GM10266 (cell line): ENCODE measurements at regions not wholly inside any gene's neighbourhood (a gene's known extent, or its start where the extent isn't known, plus 50 kb on each side); places are given as distances from the start of the nearest gene placed in this dataset.
A peak's percentile ranks its signal among the peaks of the same experiment; 100 is the strongest.

ENCODE experiments used
- DNase-seq: peaks from one replicate; pipeline ENCODE4 v3.0.0; 2012; ENCODE audit errors: extremely low spot score
- CTCF ChIP-seq: IDR thresholded peaks from 2 replicates; pipeline ENCODE4 v1.5.1; 2012; ENCODE audit warnings: mild to moderate bottlenecking, low read depth; ENCODE audit not compliant: control insufficient read depth, insufficient read depth; ENCODE audit errors: missing control alignments

DNA sequence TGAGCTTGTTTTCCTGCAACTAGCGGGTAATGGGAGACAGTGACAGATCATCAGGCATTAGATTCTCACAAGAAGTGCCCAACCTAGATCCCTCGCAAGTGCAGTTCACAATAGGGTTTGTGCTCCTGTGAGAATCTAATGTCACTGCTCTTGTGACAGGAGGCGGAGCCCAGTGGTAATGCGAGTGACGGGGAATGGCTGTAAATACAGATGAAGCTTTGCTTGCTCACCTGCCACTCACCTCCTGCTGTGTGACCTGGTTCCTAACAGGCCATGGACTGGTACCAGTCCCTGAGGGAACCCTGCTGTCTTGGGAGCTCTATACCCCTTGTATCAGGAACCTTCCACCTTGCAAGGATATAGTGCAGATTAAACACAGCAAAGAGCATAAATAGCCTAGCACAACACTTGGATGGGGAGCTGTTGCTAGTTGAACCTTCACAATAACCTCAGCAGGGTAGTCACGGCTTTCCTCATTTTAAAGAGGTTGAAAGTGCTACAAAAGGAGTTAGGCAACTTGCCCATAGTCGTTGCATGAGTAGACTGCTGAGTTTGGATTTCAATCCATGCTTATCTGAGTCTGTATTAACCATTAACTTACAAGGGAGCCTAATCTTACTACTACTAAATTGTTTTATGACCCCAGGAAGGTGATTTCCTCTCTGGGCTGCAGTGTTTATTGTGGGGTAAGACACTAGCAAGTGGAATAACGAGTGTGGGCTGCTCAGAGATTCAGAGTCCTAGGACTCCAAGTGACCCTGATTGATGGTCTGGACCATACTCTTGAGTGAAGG, 156.6 kb upstream of the ZFHX3 start:
- DNase-seq: no peak
- TF ChIP-seq CTCF: no peak

DNA sequence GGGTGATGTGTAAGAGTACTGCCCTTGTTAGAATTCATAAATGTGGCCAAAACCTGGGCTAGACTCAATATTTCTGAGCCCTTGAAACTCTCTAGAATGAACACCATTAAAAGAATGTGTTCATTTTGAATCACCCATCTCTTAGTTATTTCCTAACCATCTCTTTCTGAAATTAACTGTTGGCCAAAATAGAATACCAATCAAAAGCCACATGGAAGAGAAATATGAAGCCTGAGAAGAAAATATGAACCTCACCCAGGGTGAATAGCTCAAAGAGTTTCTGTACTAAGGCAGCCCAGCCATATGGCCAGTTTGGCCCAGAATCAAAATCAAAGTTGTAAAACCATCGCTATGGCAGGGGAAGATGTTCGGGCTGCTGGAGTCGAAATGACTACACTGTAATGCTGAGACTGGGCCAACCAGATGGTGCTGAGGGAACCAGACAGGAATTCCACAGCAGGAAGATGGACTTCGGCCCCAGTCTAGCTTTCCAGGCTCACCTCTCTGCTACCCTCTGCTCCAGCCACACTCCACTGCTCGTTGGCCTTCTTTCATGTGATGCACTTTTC, 154.3 kb upstream of the ZFHX3 start:
- TF ChIP-seq CTCF: no peak
- no peak for DNase-seq

- DNase-seq: no peak
- TF ChIP-seq CTCF: no peak
These were observed 151.3 kb upstream of the ZFHX3 start for GRCh38 chr16:73199214-73199613.

GRCh38 chr16:73198481-73198880, 150.6 kb upstream of the ZFHX3 start:
- TF ChIP-seq CTCF: no peak
- no peak for DNase-seq

- no peak for DNase-seq
- TF ChIP-seq CTCF: no peak
These were observed 149.7 kb upstream of the ZFHX3 start for GRCh38 chr16:73197598-73197997.

GRCh38 chr16:73196670-73197069, 148.7 kb upstream of the ZFHX3 start:
- TF ChIP-seq CTCF: peak; percentile 58
- peak; percentile 55 for DNase-seq

DNA sequence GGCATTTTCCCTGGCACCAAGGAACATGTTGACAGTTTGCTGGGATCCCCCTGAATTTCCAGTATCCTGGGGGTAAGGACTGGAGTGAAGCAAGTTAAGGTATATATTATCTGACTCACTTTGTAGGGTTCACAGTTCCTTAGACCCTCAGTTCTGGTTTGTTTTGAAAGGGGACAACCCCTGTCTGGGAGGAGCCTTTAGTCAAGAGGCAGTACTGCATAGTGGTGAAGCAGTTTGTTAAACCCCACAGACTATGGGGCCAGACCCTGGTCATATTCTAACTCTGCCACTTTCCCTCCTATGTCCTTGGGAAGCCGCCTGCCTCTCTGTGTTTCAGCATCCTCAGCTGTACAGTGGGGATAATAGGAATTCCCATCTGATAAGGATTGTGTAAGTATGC, 145.5 kb upstream of the ZFHX3 start:
- no peak for TF ChIP-seq CTCF
- DNase-seq: no peak
